ENCODE measurements at regions not wholly inside any gene's neighbourhood (a gene's known extent, or its start where the extent isn't known, plus 50 kb on each side); places are given as distances from the start of the nearest gene placed in this dataset.
A peak's percentile ranks its signal among the peaks of the same experiment; 100 is the strongest.

- TF ChIP-seq ZNF277 (CRISPR knock-in tag; IDR thresholded peaks at IDR 0.05; ENCODE audit: borderline replicate concordance) (no peak), NFYB (IDR thresholded peaks at IDR 0.05; ENCODE audit: extremely low read depth, insufficient read length) (no peak), LARP7 (IDR thresholded peaks at IDR 0.05) (no peak), HDAC2 (IDR thresholded peaks at IDR 0.05) (peak; percentile 71; the same call in 1 of the 2 replicates), ARID3B (CRISPR knock-in tag; IDR thresholded peaks at IDR 0.05; ENCODE audit: borderline replicate concordance) (no peak), SETDB1 (IDR thresholded peaks at IDR 0.05; ENCODE audit: low read length) (no peak), FOXA1 (IDR thresholded peaks at IDR 0.05; ENCODE audit: borderline replicate concordance) (no peak), FOXK2 (conservative IDR thresholded peaks at IDR 0.05 in 1 of 2, IDR thresholded peaks at IDR 0.05 in 1 of 2; ENCODE audit: low read depth in 2 of 2) (0 out of 4 replicates have a peak, but pooled peaks of 1 of the 2 experiments have one; percentile 12), TAF9B (IDR thresholded peaks at IDR 0.05; ENCODE audit: partially characterized antibody) (no peak), HMGN3 (IDR thresholded peaks at IDR 0.05; ENCODE audit: borderline replicate concordance, extremely low read depth, insufficient read length, low read depth, low read length) (peak; percentile 51), SPI1 (IDR thresholded peaks at IDR 0.05; ENCODE audit: borderline replicate concordance, low read depth, low read length) (peak; percentile 89), YBX1 (IDR thresholded peaks at IDR 0.05) (no peak), LEF1 (IDR thresholded peaks at IDR 0.05) (0 out of 2 replicates have a peak, but pooled peaks have one; percentile 52), ZBTB49 (CRISPR knock-in tag; IDR thresholded peaks at IDR 0.05; ENCODE audit: borderline replicate concordance) (no peak), ZNF764 (CRISPR knock-in tag; IDR thresholded peaks at IDR 0.05; ENCODE audit: low read depth) (no peak), NFATC3 (IDR thresholded peaks at IDR 0.05) (no peak), ZNF133 (CRISPR knock-in tag; IDR thresholded peaks at IDR 0.05) (no peak), POLR2A (conservative IDR thresholded peaks at IDR 0.05) (no peak), MTA3 (IDR thresholded peaks at IDR 0.05; ENCODE audit: borderline replicate concordance) (0 out of 2 replicates have a peak, but pooled peaks have one; percentile 35)
Measured at GRCh38 chr9:127561491-127562278, 50.4 kb upstream of the STXBP1 start (continued).
